ENCODE measurements at regions not wholly inside any gene's neighbourhood (a gene's known extent, or its start where the extent isn't known, plus 50 kb on each side); places are given as distances from the start of the nearest gene placed in this dataset.

DNA sequence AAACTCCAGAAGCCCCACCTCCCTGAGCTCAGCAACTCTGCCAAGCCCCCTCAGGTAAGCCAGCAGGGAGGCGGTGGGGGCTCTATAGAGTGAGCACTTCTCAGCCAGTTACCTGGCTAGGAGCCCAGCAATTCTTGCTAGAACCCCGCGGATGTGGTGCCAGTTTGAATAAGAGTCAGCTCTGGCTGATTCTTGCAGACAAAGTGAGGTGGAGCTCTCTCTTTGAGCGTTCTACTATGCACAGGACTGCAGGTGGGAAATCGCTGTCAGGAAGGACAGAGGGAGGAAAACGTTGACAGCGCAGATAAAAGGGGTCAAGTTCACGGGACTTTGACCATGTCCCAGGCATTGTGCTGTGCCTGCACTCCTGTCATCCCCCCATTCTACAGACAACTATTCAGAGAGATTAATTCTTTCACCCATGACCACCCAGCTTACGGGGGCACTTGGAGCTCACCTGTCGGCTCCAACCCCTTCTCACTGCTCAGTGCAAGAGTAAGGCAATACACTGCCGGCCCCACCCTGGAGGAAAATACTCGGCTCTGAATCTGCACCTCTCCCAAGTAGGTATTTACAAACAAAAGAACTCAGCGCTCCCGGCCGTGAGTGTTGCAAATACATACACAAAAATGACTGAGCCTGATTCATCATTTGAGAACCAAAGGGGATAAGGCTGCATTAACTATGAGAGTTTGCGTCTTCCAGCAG, 92.9 kb downstream of the ANKRD60 start:
- Histone ChIP-seq H3K79me2 (ENCODE audit: insufficient read depth, low read length) (no peaks in the 10 kb centered on the region), H2AK5ac (ENCODE audit: insufficient read length, low read length) (no peak overlapping the region), H3K4ac (ENCODE audit: low read depth, low read length) (no peak overlapping the region), H3K18ac (ENCODE audit: insufficient read length, low read depth, low read length) (no peak overlapping the region), H3K79me1 (ENCODE audit: insufficient read depth, low read depth, low read length, poor library complexity, severe bottlenecking) (no peaks in the 10 kb centered on the region), H3K4me2 (ENCODE audit: insufficient read depth, insufficient read length, low read length) (no peak overlapping the region), H2BK5ac (ENCODE audit: insufficient read length, low read length) (no peak overlapping the region), H4K5ac (ENCODE audit: insufficient read length, low read depth, low read length) (no peak overlapping the region), H2AFZ (ENCODE audit: low read length) (no peak overlapping the region), H3K9ac (ENCODE audit: extremely low read depth, insufficient read length, low read length) (no peak overlapping the region), H3T11ph (ENCODE audit: low read length) (no peak overlapping the region), H3K4me1 (ENCODE audit: insufficient read depth, low read length) (no peaks in the 10 kb centered on the region; the same call in 1 of the 2 replicates), H3K23ac (ENCODE audit: insufficient read length, low read depth, low read length) (no peak overlapping the region), H4K8ac (replicated peaks; ENCODE audit: insufficient read length, low read depth, low read length) (no peak overlapping the region), H3K27me3 (ENCODE audit: insufficient read depth, low read length) (no peaks in the 10 kb centered on the region), H3K14ac (ENCODE audit: insufficient read depth, low read length) (no peak overlapping the region), H4K20me1 (ENCODE audit: control insufficient read depth, insufficient read depth, insufficient read length) (no peaks in the 10 kb centered on the region), H3K27ac (ENCODE audit: insufficient read length, low read depth, low read length) (no peak overlapping the region), H3K23me2 (ENCODE audit: insufficient read length, low read depth, low read length, poor library complexity, severe bottlenecking) (no peaks in the 10 kb centered on the region), H2BK15ac (ENCODE audit: low read depth, low read length) (no peak overlapping the region), H2BK120ac (ENCODE audit: low read depth, low read length, poor library complexity, severe bottlenecking) (no peak overlapping the region), H2BK20ac (ENCODE audit: low read depth, low read length, poor library complexity, severe bottlenecking) (no peak overlapping the region), H2BK12ac (ENCODE audit: insufficient read length, low read depth, low read length) (no peak overlapping the region), H4K91ac (ENCODE audit: insufficient read length, low read depth, low read length) (no peak overlapping the region), H3K9me3 (ENCODE audit: control insufficient read depth, low read depth, low read length) (no peaks in the 10 kb centered on the region), H3K56ac (ENCODE audit: insufficient read length, low read depth, low read length) (no peak overlapping the region)
- H3K36me3 Mint-ChIP-seq (ENCODE audit: insufficient read depth in 1 of 3, low read depth in 3 of 3) = no peaks in the 10 kb centered on the region
- TF ChIP-seq, protein P1, sequence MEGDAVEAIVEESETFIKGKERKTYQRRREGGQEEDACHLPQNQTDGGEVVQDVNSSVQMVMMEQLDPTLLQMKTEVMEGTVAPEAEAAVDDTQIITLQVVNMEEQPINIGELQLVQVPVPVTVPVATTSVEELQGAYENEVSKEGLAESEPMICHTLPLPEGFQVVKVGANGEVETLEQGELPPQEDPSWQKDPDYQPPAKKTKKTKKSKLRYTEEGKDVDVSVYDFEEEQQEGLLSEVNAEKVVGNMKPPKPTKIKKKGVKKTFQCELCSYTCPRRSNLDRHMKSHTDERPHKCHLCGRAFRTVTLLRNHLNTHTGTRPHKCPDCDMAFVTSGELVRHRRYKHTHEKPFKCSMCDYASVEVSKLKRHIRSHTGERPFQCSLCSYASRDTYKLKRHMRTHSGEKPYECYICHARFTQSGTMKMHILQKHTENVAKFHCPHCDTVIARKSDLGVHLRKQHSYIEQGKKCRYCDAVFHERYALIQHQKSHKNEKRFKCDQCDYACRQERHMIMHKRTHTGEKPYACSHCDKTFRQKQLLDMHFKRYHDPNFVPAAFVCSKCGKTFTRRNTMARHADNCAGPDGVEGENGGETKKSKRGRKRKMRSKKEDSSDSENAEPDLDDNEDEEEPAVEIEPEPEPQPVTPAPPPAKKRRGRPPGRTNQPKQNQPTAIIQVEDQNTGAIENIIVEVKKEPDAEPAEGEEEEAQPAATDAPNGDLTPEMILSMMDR (conservative IDR thresholded peaks at IDR 0.05) = no peak
- no peak overlapping the region for H3K27ac Mint-ChIP-seq
- DNase-seq = peak; percentile 35
- H3K9me3 Mint-ChIP-seq = no peaks in the 10 kb centered on the region; a peak in 1 of 5 replicates
- H3K4me1 Mint-ChIP-seq = peaks cover 33 to 39% of the 10 kb centered on the region in 2 experiments
- peaks cover 29% of the 10 kb centered on the region for H3K27me3 Mint-ChIP-seq (ENCODE audit: low read depth)
- no peak overlapping the region for H3K4me3 Mint-ChIP-seq
- WGBS (ENCODE audit: extremely low coverage, insufficient read length, low lambda C conversion rate) = no CpG with 5 or more reads among the region's 16 CpGs
